B cell (primary cell): ENCODE measurements at regions not wholly inside any gene's neighbourhood (a gene's known extent, or its start where the extent isn't known, plus 50 kb on each side); places are given as distances from the start of the nearest gene placed in this dataset.

Experiments
- ATAC-seq: fragments of 200-7000 bp; cut with Tn5 transposase; one replicate; pipeline ENCODE4 v1.10.0; 2021; ENCODE audit warnings: low read depth, mild to moderate bottlenecking, moderate number of reproducible peaks, moderate library complexity
- CTCF ChIA-PET: fragments of 350-600 bp; sonication (Branson Sonifier 250); formaldehyde crosslinking; loops from one replicate; lab custom pipeline; 2021; ENCODE audit warnings: antibody characterized with exemption, inconsistent platforms; lab: Charles Lee
- POLR2A ChIA-PET: fragments of 350-600 bp; sonication (Branson Sonifier 250); formaldehyde crosslinking; loops from one replicate; lab custom pipeline; 2021; ENCODE audit warnings: antibody characterized with exemption; lab: Charles Lee
- DNase-seq: peaks from one replicate; pipeline ENCODE4 v3.0.0; 2013
- H2AFZ ChIP-seq: 2 replicates; pipeline ENCODE4 v1.6.1; 2012; ENCODE audit warnings: mild to moderate bottlenecking, low read depth, low read length; ENCODE audit not compliant: insufficient read depth, poor library complexity, severe bottlenecking
- H3K27ac ChIP-seq, 2 donors: 1 replicate in 1 of 2; 2 replicates in 1 of 2; pipeline ENCODE4 v1.5.1; 2012 to 2013; ENCODE audit warnings: low read length in 2 of 2, mild to moderate bottlenecking in 2 of 2, moderate library complexity in 1 of 2
- H3K27me3 ChIP-seq, 4 experiments: fragments of 200-600 bp in 1 of 4; sonication (generic) in 1 of 4; replicated peaks in 1 of 4; 1 replicate in 2 of 4; 2 replicates in 2 of 4; pipeline versions ENCODE4 v1.6.1 to v1.7.0; 2013 to 2016; ENCODE audit warnings: low read length in 3 of 4, mild to moderate bottlenecking in 2 of 4, mixed read lengths in 1 of 4, moderate library complexity in 1 of 4; ENCODE audit not compliant: insufficient read depth in 4 of 4, control insufficient read depth in 3 of 4; ENCODE audit errors: control extremely low read depth in 1 of 4
- H3K36me3 ChIP-seq, 2 experiments: replicated peaks in 1 of 2; 1 replicate in 1 of 2; 2 replicates in 1 of 2; pipeline versions ENCODE4 v1.6.1 to v1.7.1; 2013; ENCODE audit warnings: low read length in 1 of 2; ENCODE audit not compliant: insufficient read depth in 2 of 2, control insufficient read depth in 1 of 2; ENCODE audit errors: control extremely low read depth in 1 of 2, extremely low read depth in 1 of 2
- H3K4me1 ChIP-seq, 2 donors: fragments of 200-600 bp in 1 of 2; sonication (generic) in 1 of 2; 1 replicate in 1 of 2; 2 replicates in 1 of 2; pipeline versions ENCODE4 v1.5.1 to v1.6.1; 2013 to 2017; ENCODE audit warnings: low read length in 2 of 2; ENCODE audit not compliant: control insufficient read depth in 2 of 2, insufficient read depth in 2 of 2
- H3K4me2 ChIP-seq: replicated peaks from 2 replicates; pipeline ENCODE3; 2012; ENCODE audit warnings: mild to moderate bottlenecking, low read depth, low read length; ENCODE audit not compliant: poor library complexity, severe bottlenecking
- H3K4me3 ChIP-seq, 5 experiments: fragments of 200-600 bp in 1 of 5; sonication (generic) in 1 of 5; 1 replicate in 3 of 5; 2 replicates in 2 of 5; pipeline versions ENCODE4 v1.5.1 to v1.7.0; 2011 to 2016; ENCODE audit warnings: low read length in 4 of 5, mild to moderate bottlenecking in 4 of 5, low read depth in 2 of 5, control low read depth in 1 of 5, moderate library complexity in 1 of 5; ENCODE audit not compliant: insufficient read depth in 1 of 5; ENCODE audit errors: control extremely low read depth in 1 of 5, extremely low read depth in 1 of 5
- H3K79me2 ChIP-seq: fragments of 200-600 bp; sonication (generic); one replicate; pipeline ENCODE4 v1.6.0; 2016; ENCODE audit warnings: low read length; ENCODE audit not compliant: control insufficient read depth, insufficient read depth
- H3K9ac ChIP-seq: fragments of 200-600 bp; sonication (generic); 2 replicates; pipeline ENCODE4 v1.6.1; 2017; ENCODE audit warnings: mild to moderate bottlenecking, low read length, moderate library complexity
- H3K9me3 ChIP-seq, 3 donors: one replicate each; pipeline versions ENCODE4 v1.6.1 to v1.7.1; 2013; ENCODE audit warnings: low read length in 2 of 3; ENCODE audit not compliant: control insufficient read depth in 2 of 3, insufficient read depth in 1 of 3; ENCODE audit errors: control extremely low read depth in 1 of 3
- H4K20me1 ChIP-seq: 2 replicates; pipeline ENCODE4 v1.6.0; 2012; ENCODE audit warnings: mild to moderate bottlenecking, low read length; ENCODE audit not compliant: insufficient read depth, control insufficient read depth, poor library complexity, severe bottlenecking
- H3K27ac Mint-ChIP-seq: one replicate; pipeline ENCODE4 v1.8.0; 2021; ENCODE audit warnings: mixed read lengths
- H3K27me3 Mint-ChIP-seq: one replicate; pipeline ENCODE4 v1.8.0; 2021; ENCODE audit warnings: mixed read lengths
- H3K4me1 Mint-ChIP-seq: one replicate; pipeline ENCODE4 v1.8.0; 2021; ENCODE audit warnings: mixed read lengths
- H3K4me3 Mint-ChIP-seq: one replicate; pipeline ENCODE4 v1.8.0; 2021; ENCODE audit warnings: mixed read lengths
- H3K9me3 Mint-ChIP-seq: one replicate; pipeline ENCODE4 v1.8.0; 2022; ENCODE audit warnings: mixed read lengths; ENCODE audit not compliant: insufficient read depth
- CTCF ChIP-seq: fragments of 200-600 bp; IDR thresholded peaks from one replicate; pipeline ENCODE4 v1.8.0; 2022; ENCODE audit warnings: antibody characterized with exemption, mild to moderate bottlenecking
- EZH2 ChIP-seq: IDR thresholded peaks from 2 replicates; pipeline ENCODE4 v1.6.1; 2012; ENCODE audit warnings: borderline replicate concordance, low read depth, mild to moderate bottlenecking, moderate library complexity, low read length; ENCODE audit not compliant: insufficient read depth, poor library complexity, severe bottlenecking
- WGBS: methylation state at CpG from one replicate; pipeline ENCODE4 v1.1.5; 2013; ENCODE audit warnings: missing lambda C conversion rate; ENCODE audit not compliant: insufficient coverage; 5-methylcytosine and 5-hydroxymethylcytosine counted together
- intact Hi-C: fragments of 100-400 bp; cut with micrococcal nuclease; formaldehyde crosslinking; loops from one replicate; pipeline ENCODE4 v1.10.0; 2022

GRCh38 chr4:162650166-162650565 is 486.4 kb upstream of the FSTL5 start:
- DNase-seq = no peak
- Histone ChIP-seq H3K9me3 (no peaks in the 10 kb centered on the region), H3K27me3 (no peaks in the 10 kb centered on the region), H3K4me3 (no peak overlapping the region), H3K4me1 (no peaks in the 10 kb centered on the region), H3K9ac (no peak overlapping the region), H3K36me3 (no peaks in the 10 kb centered on the region), H3K4me2 (no peak overlapping the region), H2AFZ (no peak overlapping the region), H3K79me2 (no peaks in the 10 kb centered on the region), H3K27ac (no peak overlapping the region), H4K20me1 (no peaks in the 10 kb centered on the region)
- CTCF ChIA-PET = no interaction called here
- ATAC-seq = no peak
- TF ChIP-seq EZH2 = no peak
- TF ChIP-seq CTCF = no peak
- no peak overlapping the region for H3K4me3 Mint-ChIP-seq
- no peaks in the 10 kb centered on the region for H3K27me3 Mint-ChIP-seq
- WGBS = no CpG with 5 or more reads among the region's 1 CpG
- POLR2A ChIA-PET = no interaction called here
- intact Hi-C loops = no loop called here
- H3K9me3 Mint-ChIP-seq = no peaks in the 10 kb centered on the region
- no peak overlapping the region for H3K27ac Mint-ChIP-seq
- H3K4me1 Mint-ChIP-seq = no peaks in the 10 kb centered on the region

GRCh38 chr4:162645381-162645780 is 481.6 kb upstream of the FSTL5 start:
- ChIA-PET CTCF (no interaction called here), POLR2A (no interaction called here)
- no peaks in the 10 kb centered on the region for H4K20me1 ChIP-seq
- intact Hi-C loops = no loop called here
- no peaks in the 10 kb centered on the region for H3K4me1 Mint-ChIP-seq
- H3K4me1 ChIP-seq = no peaks in the 10 kb centered on the region
- no peak overlapping the region for H3K27ac ChIP-seq
- H3K27me3 Mint-ChIP-seq = no peaks in the 10 kb centered on the region
- H2AFZ ChIP-seq = no peak overlapping the region
- no CpG with 5 or more reads among the region's 4 CpGs for WGBS
- no peak for TF ChIP-seq EZH2
- TF ChIP-seq CTCF = no peak
- no peak for DNase-seq
- H3K9ac ChIP-seq = no peak overlapping the region
- H3K4me3 ChIP-seq = no peak overlapping the region
- H3K79me2 ChIP-seq = no peaks in the 10 kb centered on the region
- H3K9me3 Mint-ChIP-seq = no peaks in the 10 kb centered on the region
- H3K4me3 Mint-ChIP-seq = no peak overlapping the region
- H3K36me3 ChIP-seq = no peaks in the 10 kb centered on the region
- no peak overlapping the region for H3K27ac Mint-ChIP-seq
- H3K9me3 ChIP-seq = no peaks in the 10 kb centered on the region
- no peaks in the 10 kb centered on the region for H3K27me3 ChIP-seq
- H3K4me2 ChIP-seq = no peak overlapping the region
- ATAC-seq = no peak
